Ovary (tissue), 7 donors: ENCODE measurements at regions not wholly inside any gene's neighbourhood (a gene's known extent, or its start where the extent isn't known, plus 50 kb on each side); places are given as distances from the start of the nearest gene placed in this dataset.

Experiments used
- DNase-seq, 5 donors: peaks; one replicate each; pipeline ENCODE4 v3.0.0-alpha.2; 2019 to 2020
- H3K27ac ChIP-seq, 2 donors: fragments of 200-600 bp; one replicate each; pipeline versions ENCODE4 v1.5.1 to v1.8.0; 2019 to 2022
- H3K27me3 ChIP-seq: fragments of 200-600 bp; one replicate; pipeline ENCODE4 v1.8.0; 2022
- H3K36me3 ChIP-seq: fragments of 200-600 bp; sonication (generic); one replicate; pipeline ENCODE4 v1.5.1; 2019
- H3K4me1 ChIP-seq: one replicate; pipeline ENCODE4 v1.8.1; 2013; ENCODE audit warnings: mild to moderate bottlenecking, moderate library complexity; ENCODE audit not compliant: insufficient read depth
- H3K4me3 ChIP-seq: fragments of 200-600 bp; sonication (generic); one replicate; pipeline ENCODE4 v1.5.1; 2017
- H3K9me3 ChIP-seq, 2 donors: fragments of 200-600 bp in 1 of 2; sonication (generic) in 1 of 2; one replicate each; pipeline versions ENCODE4 v1.5.1 to v1.8.1; 2013 to 2019; ENCODE audit warnings: mild to moderate bottlenecking in 1 of 2, moderate library complexity in 1 of 2
- CTCF ChIP-seq, 3 donors: fragments of 450-650 bp in 2 of 3; fragments of 200-600 bp in 1 of 3; IDR thresholded peaks; one replicate each; pipeline versions ENCODE4 v1.5.1 to v1.8.0; 2016 to 2022; ENCODE audit warnings: antibody characterized with exemption in 3 of 3, mild to moderate bottlenecking in 1 of 3
- EP300 ChIP-seq: sonication (generic); formaldehyde crosslinking; IDR thresholded peaks from one replicate; pipeline ENCODE4 v1.6.1; 2017; ENCODE audit warnings: antibody characterized with exemption
- POLR2A ChIP-seq: fragments of 450-650 bp; IDR thresholded peaks from one replicate; pipeline ENCODE4 v1.6.1; 2017; ENCODE audit warnings: antibody characterized with exemption, mild to moderate bottlenecking, moderate library complexity
- WGBS, 3 donors: extraction: QIAGEN DNeasy Blood & Tissue Kit in 1 of 3; methylation state at CpG; one replicate each; pipeline versions ENCODE4 v1.1.5 to v1.1.7; 2013 to 2017; 5-methylcytosine and 5-hydroxymethylcytosine counted together
- intact Hi-C, 4 donors: fragments of 100-400 bp; cut with DNase I; formaldehyde crosslinking; loops; one replicate each; pipeline versions ENCODE4 v1.11.0 to v1.15.1; 2022 to 2023
- donor health status: DM: no; HTN: no; CAD: no; lungs with moderate emphysema.
- donor health status: DM: no; HTN: no; CAD: no.
- donor health status: Bipolar disorder and iron deficiency.
- donor health status: DM: no; HTN: no; CAD: no.
- donor health status: DM: yes; HTN: yes; CAD: no.

DNA sequence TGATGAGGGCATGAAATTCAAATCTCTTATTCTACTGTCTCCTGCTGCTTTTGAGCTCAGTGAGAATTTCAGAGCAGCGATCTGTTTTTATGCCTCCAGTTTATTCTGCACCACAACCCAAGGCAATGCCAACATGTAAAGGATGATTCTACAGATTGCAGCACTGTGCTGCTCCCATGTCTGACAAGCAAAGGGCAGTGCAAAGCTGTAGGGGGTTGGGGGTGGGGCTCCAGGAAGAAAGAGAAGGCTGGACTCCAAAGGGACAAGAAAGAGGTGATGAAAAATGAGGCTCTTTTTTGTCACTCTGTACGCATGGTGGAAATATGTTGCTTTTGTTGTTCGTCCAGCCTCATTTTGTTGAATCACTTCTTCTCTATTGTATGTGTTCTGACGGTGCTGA lies 254.6 kb downstream of the STIM2 start:
- 75 to 82% (median 78%) methylated on average over 4 of the region's 4 CpGs for WGBS, 3 donors
- DNase-seq = no peak

GRCh38 chr4:27117453-27117852 lies 256.8 kb downstream of the STIM2 start:
- DNase-seq = no peak
- intact Hi-C loops = no loop called here
- 83 to 95% (median 94%) methylated on average over 1 of the region's 1 CpG for WGBS, 3 donors
- Histone ChIP-seq H3K36me3 (no peaks in the 10 kb centered on the region), H3K9me3 (no peaks in the 10 kb centered on the region), H3K4me3 (no peak overlapping the region), H3K27ac (no peak overlapping the region), H3K4me1 (no peaks in the 10 kb centered on the region), H3K27me3 (no peaks in the 10 kb centered on the region)
- no peak for TF ChIP-seq EP300
- no peak for TF ChIP-seq POLR2A
- TF ChIP-seq CTCF (IDR thresholded peaks at IDR 0.05) = no peak

More for the DNA sequence above, 254.6 kb downstream of the STIM2 start:
- Histone ChIP-seq H3K27me3 (no peaks in the 10 kb centered on the region), H3K4me1 (no peaks in the 10 kb centered on the region), H3K27ac (no peak overlapping the region), H3K9me3 (no peaks in the 10 kb centered on the region), H3K36me3 (no peaks in the 10 kb centered on the region), H3K4me3 (no peak overlapping the region)
- TF ChIP-seq CTCF (IDR thresholded peaks at IDR 0.05) (no peak), POLR2A (no peak), EP300 (no peak)
- intact Hi-C loops = no loop called here

DNA sequence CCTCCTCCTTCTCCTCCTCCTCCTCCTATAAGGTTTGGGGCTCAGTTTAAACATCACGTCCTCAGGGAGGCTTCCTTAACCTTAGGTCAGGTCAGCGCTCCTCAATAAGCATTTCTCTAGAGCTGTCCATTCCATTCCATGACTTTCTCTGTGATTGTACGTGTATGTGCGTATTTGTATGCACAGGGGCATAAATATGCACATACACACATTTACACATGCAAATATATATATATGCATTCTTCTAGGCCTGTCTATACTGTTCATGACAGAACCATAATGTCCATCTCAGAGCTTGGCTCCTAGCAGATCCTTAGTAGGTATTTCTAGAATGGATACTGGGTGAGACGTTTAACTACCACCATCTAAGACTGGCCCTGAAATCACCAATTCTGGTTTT lies 258.6 kb downstream of the STIM2 start:
- TF ChIP-seq POLR2A (no peak), EP300 (no peak), CTCF (IDR thresholded peaks at IDR 0.05) (no peak)
- no peaks in the 10 kb centered on the region for H3K27me3 ChIP-seq
- WGBS, 3 donors = 79 to 83% (median 83%) methylated on average over 5 of the region's 5 CpGs
- no peak overlapping the region for H3K4me3 ChIP-seq
- H3K9me3 ChIP-seq = no peaks in the 10 kb centered on the region
- no peak for DNase-seq
- H3K36me3 ChIP-seq = no peaks in the 10 kb centered on the region
- intact Hi-C loops = no loop called here
- H3K27ac ChIP-seq = no peak overlapping the region
- no peaks in the 10 kb centered on the region for H3K4me1 ChIP-seq

GRCh38 chr4:27121830-27122229 lies 261.2 kb downstream of the STIM2 start:
- intact Hi-C loops = no loop called here
- H3K27me3 ChIP-seq = no peaks in the 10 kb centered on the region
- H3K4me1 ChIP-seq = no peaks in the 10 kb centered on the region
- DNase-seq = no peak
- H3K4me3 ChIP-seq = no peak overlapping the region
- H3K9me3 ChIP-seq = no peaks in the 10 kb centered on the region
- TF ChIP-seq EP300 = no peak
- TF ChIP-seq POLR2A = no peak
- 70 to 81% (median 75%) methylated on average over 5 of the region's 5 CpGs for WGBS, 3 donors
- no peak overlapping the region for H3K27ac ChIP-seq
- H3K36me3 ChIP-seq = no peaks in the 10 kb centered on the region

DNA sequence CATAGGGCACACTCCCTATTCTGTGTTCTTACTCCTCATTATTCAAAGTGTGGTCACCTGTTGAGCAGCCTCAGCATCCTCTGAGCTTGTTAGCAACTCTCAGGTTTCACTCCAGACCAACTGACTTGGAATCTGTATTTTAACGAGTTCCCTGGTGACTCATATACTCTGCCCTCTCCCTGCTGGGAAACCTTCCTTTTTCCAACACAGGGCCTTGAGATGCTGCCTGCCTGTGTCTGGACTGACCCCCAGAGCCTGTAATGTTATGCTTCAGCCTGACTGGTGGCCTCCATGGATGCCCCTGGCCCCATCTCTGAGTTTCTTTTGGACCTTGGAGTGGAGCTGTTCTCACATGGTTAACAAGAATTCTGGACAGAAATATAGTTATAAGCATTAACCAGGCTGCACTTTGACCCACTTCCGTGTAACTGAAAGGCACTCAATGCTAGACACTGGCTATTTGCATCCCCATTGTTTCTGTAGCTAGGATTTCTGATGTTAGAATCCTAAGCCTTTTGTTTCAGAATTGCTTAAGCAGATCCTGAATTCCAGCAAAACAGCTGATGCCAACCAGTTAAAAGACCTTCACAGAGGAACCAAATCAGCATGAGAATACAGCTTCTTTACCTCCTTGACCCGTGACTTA lies 262.6 kb downstream of the STIM2 start:
- intact Hi-C loops = no loop called here

More for the DNA sequence above, 262.6 kb downstream of the STIM2 start:
- Histone ChIP-seq H3K27ac (no peak overlapping the region), H3K4me3 (no peak overlapping the region), H3K36me3 (no peaks in the 10 kb centered on the region), H3K9me3 (no peaks in the 10 kb centered on the region), H3K27me3 (no peaks in the 10 kb centered on the region), H3K4me1 (no peaks in the 10 kb centered on the region)
- WGBS, 3 donors = 30 to 39% (median 33%) methylated on average over 3 of the region's 3 CpGs
- no peak for DNase-seq
- no peak for TF ChIP-seq EP300
- TF ChIP-seq CTCF (IDR thresholded peaks at IDR 0.05) = no peak
- no peak for TF ChIP-seq POLR2A
